ENCODE measurements at regions not wholly inside any gene's neighbourhood (a gene's known extent, or its start where the extent isn't known, plus 50 kb on each side); places are given as distances from the start of the nearest gene placed in this dataset.

- no peak overlapping the region for H2AFZ ChIP-seq (ENCODE audit: low read length)
- H3K79me2 ChIP-seq (ENCODE audit: control insufficient read depth, insufficient read depth, low read length): no peaks in the 10 kb centered on the region
- no peaks in the 10 kb centered on the region for H3K9me3 ChIP-seq (ENCODE audit: control insufficient read depth, insufficient read depth, low read depth, low read length)
- H3K27me3 ChIP-seq (ENCODE audit: control insufficient read depth, insufficient read depth, low read length): no peaks in the 10 kb centered on the region
- H3K4me2 ChIP-seq (ENCODE audit: extremely low read depth, insufficient read depth, low read length): no peak overlapping the region
- peaks cover 2% of the 10 kb centered on the region for H3K4me1 ChIP-seq (ENCODE audit: control insufficient read depth, extremely low read depth, insufficient read depth, low read length)
- no peak overlapping the region for H3K4me3 ChIP-seq (replicated peaks in 1 of 4; ENCODE audit: control extremely low read depth in 1 of 4, insufficient read depth in 1 of 4, low read depth in 3 of 4, low read length in 4 of 4)
- H4K20me1 ChIP-seq (ENCODE audit: control insufficient read depth, extremely low read depth, insufficient read depth, low read length): no peaks in the 10 kb centered on the region
- H3K36me3 ChIP-seq (ENCODE audit: control insufficient read depth, insufficient read depth, low read length): no peaks in the 10 kb centered on the region
- no peak for DNase-seq (ENCODE audit: low read depth in 2 of 2)
- no peak overlapping the region for H3K9ac ChIP-seq (ENCODE audit: insufficient read depth, low read length)
- H3K27ac ChIP-seq (ENCODE audit: insufficient read depth, low read length): no peak overlapping the region
- TF ChIP-seq CTCF (conservative IDR thresholded peaks at IDR 0.05 in 1 of 2, IDR thresholded peaks at IDR 0.05 in 1 of 2; ENCODE audit: low read depth in 1 of 2, low read length in 2 of 2) (no peak), EZH2 (IDR thresholded peaks at IDR 0.05; ENCODE audit: low read length, missing control alignments) (no peak)
These were observed 282.8 kb upstream of the EDNRB start for GRCh38 chr13:78201411-78201810.

- Histone ChIP-seq H3K4me1 (ENCODE audit: control insufficient read depth, extremely low read depth, insufficient read depth, low read length) (peaks cover 2% of the 10 kb centered on the region), H3K27me3 (ENCODE audit: control insufficient read depth, insufficient read depth, low read length) (no peaks in the 10 kb centered on the region), H3K4me2 (ENCODE audit: extremely low read depth, insufficient read depth, low read length) (no peak overlapping the region), H3K27ac (ENCODE audit: insufficient read depth, low read length) (no peak overlapping the region), H3K79me2 (ENCODE audit: control insufficient read depth, insufficient read depth, low read length) (no peaks in the 10 kb centered on the region), H2AFZ (ENCODE audit: low read length) (no peak overlapping the region), H3K9me3 (ENCODE audit: control insufficient read depth, insufficient read depth, low read depth, low read length) (no peaks in the 10 kb centered on the region), H4K20me1 (ENCODE audit: control insufficient read depth, extremely low read depth, insufficient read depth, low read length) (no peaks in the 10 kb centered on the region), H3K4me3 (replicated peaks in 1 of 4; ENCODE audit: control extremely low read depth in 1 of 4, insufficient read depth in 1 of 4, low read depth in 3 of 4, low read length in 4 of 4) (no peak overlapping the region), H3K9ac (ENCODE audit: insufficient read depth, low read length) (no peak overlapping the region), H3K36me3 (ENCODE audit: control insufficient read depth, insufficient read depth, low read length) (no peaks in the 10 kb centered on the region)
- no peak for DNase-seq (ENCODE audit: low read depth in 2 of 2)
- TF ChIP-seq EZH2 (IDR thresholded peaks at IDR 0.05; ENCODE audit: low read length, missing control alignments) (no peak), CTCF (conservative IDR thresholded peaks at IDR 0.05 in 1 of 2, IDR thresholded peaks at IDR 0.05 in 1 of 2; ENCODE audit: low read depth in 1 of 2, low read length in 2 of 2) (no peak)
These were observed 280.2 kb upstream of the EDNRB start for GRCh38 chr13:78198821-78199220.

GRCh38 chr13:78198419-78198818 is 279.8 kb upstream of the EDNRB start:
- no peak overlapping the region for H3K4me3 ChIP-seq (replicated peaks in 1 of 4; ENCODE audit: control extremely low read depth in 1 of 4, insufficient read depth in 1 of 4, low read depth in 3 of 4, low read length in 4 of 4)

More at GRCh38 chr13:78198419-78198818, 279.8 kb upstream of the EDNRB start:
- H3K27me3 ChIP-seq (ENCODE audit: control insufficient read depth, insufficient read depth, low read length): no peaks in the 10 kb centered on the region
- H3K9ac ChIP-seq (ENCODE audit: insufficient read depth, low read length): no peak overlapping the region
- H3K4me1 ChIP-seq (ENCODE audit: control insufficient read depth, extremely low read depth, insufficient read depth, low read length): peaks cover 3% of the 10 kb centered on the region
- H3K4me2 ChIP-seq (ENCODE audit: extremely low read depth, insufficient read depth, low read length): no peak overlapping the region
- no peak overlapping the region for H2AFZ ChIP-seq (ENCODE audit: low read length)
- no peaks in the 10 kb centered on the region for H3K36me3 ChIP-seq (ENCODE audit: control insufficient read depth, insufficient read depth, low read length)
- no peaks in the 10 kb centered on the region for H4K20me1 ChIP-seq (ENCODE audit: control insufficient read depth, extremely low read depth, insufficient read depth, low read length)
- H3K79me2 ChIP-seq (ENCODE audit: control insufficient read depth, insufficient read depth, low read length): no peaks in the 10 kb centered on the region
- TF ChIP-seq EZH2 (IDR thresholded peaks at IDR 0.05; ENCODE audit: low read length, missing control alignments) (no peak), CTCF (conservative IDR thresholded peaks at IDR 0.05 in 1 of 2, IDR thresholded peaks at IDR 0.05 in 1 of 2; ENCODE audit: low read depth in 1 of 2, low read length in 2 of 2) (no peak)
- DNase-seq (ENCODE audit: low read depth in 2 of 2): no peak
- H3K27ac ChIP-seq (ENCODE audit: insufficient read depth, low read length): no peak overlapping the region
- H3K9me3 ChIP-seq (ENCODE audit: control insufficient read depth, insufficient read depth, low read depth, low read length): no peaks in the 10 kb centered on the region

All from fibroblast of lung (primary cell).